OCI-LY1 (cell line): ENCODE measurements at regions not wholly inside any gene's neighbourhood (a gene's known extent, or its start where the extent isn't known, plus 50 kb on each side); places are given as distances from the start of the nearest gene placed in this dataset.

ENCODE experiments used
- CTCF ChIP-seq: fragments of 200-600 bp; sonication (generic), shearing (Covaris generic); IDR thresholded peaks from 2 replicates; pipeline ENCODE4 v1.5.1; 2017; ENCODE audit warnings: mild to moderate bottlenecking, antibody characterized with exemption, low read length, moderate library complexity, mixed read lengths
- EZH2 ChIP-seq: fragments of 200-600 bp; sonication (generic), shearing (Covaris generic); IDR thresholded peaks from 2 replicates; pipeline ENCODE4 v1.8.0; 2017; ENCODE audit warnings: borderline replicate concordance, mixed run types, mild to moderate bottlenecking, antibody characterized with exemption, low read length, moderate library complexity, mixed read lengths

GRCh38 chr3:64837986-64838735 is 150.4 kb upstream of the ADAMTS9 start:
- TF ChIP-seq EZH2, result no peak
- no peak for TF ChIP-seq CTCF
